GM13976 (cell line): ENCODE measurements at regions not wholly inside any gene's neighbourhood (a gene's known extent, or its start where the extent isn't known, plus 50 kb on each side); places are given as distances from the start of the nearest gene placed in this dataset.

ENCODE experiments used
- DNase-seq: peaks from one replicate; pipeline ENCODE4 v3.0.0; 2012; ENCODE audit warnings: low spot score
- in situ Hi-C: fragments of 300-500 bp; cut with MboI; formaldehyde crosslinking; loops from one replicate; pipeline ENCODE4 v1.12.0; 2022; ENCODE audit warnings: low sequenced_read_pairs, mixed read lengths, inconsistent platforms; ENCODE audit not compliant: unreplicated experiment
- TF ChIP-seq, protein P1 (sequence below): IDR thresholded peaks from 2 replicates; pipeline ENCODE4 v1.5.1; 2012; ENCODE audit warnings: borderline replicate concordance, mild to moderate bottlenecking; ENCODE audit not compliant: insufficient read depth; ENCODE audit errors: extremely low read depth, missing control alignments, control extremely low read depth

DNA sequence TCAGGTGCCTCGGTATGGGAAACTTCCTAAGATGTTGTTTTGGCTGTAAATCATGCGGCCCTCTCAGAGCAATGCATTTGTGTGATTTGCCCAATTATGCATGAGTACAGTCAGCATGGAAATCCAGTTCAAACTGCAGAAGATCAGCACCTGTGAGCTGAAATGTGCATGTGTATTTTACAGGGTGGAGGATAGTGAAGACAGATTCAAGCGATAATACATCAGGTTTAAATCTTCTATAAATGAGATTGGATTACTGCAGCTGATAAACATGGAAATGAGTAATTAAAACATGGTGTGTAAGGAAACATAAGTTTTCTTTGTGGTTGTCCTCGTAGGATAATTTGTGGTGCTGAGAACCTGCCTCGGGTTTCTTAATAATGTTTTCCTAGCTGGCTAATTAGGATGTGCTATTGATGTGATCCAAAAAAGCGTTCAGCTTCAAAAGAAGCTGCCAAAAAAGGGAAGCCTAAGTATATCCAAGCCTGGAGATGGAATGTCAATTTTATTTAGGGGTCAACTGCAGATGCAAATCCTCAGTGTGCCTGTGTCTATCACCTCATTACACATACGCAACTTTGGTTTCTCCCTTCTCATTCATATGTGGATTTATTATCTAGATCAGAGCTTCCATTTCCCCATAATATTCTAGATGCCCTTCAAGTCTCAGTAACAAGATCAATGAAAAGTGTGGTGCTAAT lies 117.1 kb upstream of the CCDC28A start:
- TF ChIP-seq, protein P1, sequence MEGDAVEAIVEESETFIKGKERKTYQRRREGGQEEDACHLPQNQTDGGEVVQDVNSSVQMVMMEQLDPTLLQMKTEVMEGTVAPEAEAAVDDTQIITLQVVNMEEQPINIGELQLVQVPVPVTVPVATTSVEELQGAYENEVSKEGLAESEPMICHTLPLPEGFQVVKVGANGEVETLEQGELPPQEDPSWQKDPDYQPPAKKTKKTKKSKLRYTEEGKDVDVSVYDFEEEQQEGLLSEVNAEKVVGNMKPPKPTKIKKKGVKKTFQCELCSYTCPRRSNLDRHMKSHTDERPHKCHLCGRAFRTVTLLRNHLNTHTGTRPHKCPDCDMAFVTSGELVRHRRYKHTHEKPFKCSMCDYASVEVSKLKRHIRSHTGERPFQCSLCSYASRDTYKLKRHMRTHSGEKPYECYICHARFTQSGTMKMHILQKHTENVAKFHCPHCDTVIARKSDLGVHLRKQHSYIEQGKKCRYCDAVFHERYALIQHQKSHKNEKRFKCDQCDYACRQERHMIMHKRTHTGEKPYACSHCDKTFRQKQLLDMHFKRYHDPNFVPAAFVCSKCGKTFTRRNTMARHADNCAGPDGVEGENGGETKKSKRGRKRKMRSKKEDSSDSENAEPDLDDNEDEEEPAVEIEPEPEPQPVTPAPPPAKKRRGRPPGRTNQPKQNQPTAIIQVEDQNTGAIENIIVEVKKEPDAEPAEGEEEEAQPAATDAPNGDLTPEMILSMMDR, result no peak
- DNase-seq, result no peak
- in situ Hi-C loops, result no loop called here

DNA sequence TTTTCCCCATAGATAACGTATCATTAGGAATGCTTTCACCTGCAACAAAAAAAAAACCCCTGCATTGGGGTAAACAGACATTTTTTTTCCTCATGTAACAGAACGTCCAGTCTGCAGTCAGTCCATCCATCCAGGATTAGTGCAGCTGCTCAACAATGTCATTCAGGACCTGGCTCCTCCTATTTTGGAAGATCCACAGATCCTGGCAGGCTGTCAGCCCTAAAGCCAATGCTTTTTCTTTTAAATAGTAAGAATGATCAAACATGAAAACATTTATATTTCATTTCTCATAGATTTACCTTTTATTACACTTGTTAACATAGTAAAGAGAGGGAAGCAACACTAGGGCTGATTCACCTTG lies 116.5 kb upstream of the CCDC28A start:
- TF ChIP-seq, protein P1, result no peak

DNA sequence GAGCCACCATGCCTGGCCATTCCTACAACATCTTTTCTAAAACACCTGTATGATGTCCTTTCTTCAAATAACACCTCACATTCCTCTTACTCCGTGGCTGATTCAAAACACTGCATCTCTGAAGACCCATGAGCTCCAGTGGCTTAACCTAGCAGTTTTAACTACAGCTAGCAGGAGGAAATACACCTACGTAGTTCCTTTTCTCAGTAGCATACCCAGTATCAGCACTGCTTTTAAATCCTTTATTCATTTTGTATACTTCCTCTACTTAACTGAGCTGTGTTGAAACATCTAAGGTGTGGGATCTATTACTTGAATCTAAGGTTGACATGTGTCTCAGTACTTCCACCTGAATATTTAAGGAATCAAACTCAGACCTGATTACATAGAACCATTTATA lies 113.6 kb upstream of the CCDC28A start:
- in situ Hi-C loops, result no loop called here
- TF ChIP-seq, protein P1, result no peak
- DNase-seq, result peak; percentile 32

More for the DNA sequence above, 116.5 kb upstream of the CCDC28A start:
- in situ Hi-C loops, result no loop called here
- no peak for DNase-seq

DNA sequence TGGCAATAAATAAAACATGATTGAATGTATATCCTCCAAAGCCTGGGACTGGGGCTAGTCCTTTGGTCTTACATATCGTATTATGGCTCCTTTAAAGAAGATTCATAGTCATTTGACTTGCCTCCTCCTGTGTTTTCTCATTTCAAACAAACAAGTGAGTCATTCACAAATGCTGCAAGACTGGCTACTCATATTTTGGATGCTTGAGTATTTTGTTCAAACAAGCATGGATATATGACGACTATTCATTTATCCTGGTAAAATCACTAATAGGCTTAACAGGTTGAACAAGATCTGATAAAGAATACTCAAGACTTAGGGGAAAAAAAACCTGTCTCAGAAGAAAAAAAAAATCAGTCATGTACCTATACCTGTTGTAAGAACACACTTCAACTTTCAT lies 111.1 kb upstream of the CCDC28A start:
- TF ChIP-seq, protein P1, result no peak
- in situ Hi-C loops, result no loop called here
- DNase-seq, result no peak

DNA sequence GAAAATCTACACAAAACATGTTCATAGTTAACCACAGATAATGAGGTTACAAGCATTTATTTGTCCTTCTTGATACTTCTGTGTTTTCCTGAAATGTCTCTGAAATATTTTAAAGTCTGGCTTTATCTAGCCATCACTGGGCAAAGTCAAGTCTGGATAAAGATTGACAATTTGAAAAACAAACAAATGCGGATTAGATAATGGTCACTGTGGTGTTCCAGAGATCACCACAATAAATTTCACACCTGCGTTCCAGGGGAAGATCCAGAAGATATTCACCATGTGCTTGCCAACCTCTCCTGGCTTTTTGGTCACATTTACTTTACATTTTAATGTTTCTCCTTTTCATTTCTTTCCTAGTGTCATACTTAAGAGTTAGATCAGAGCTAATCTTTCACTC lies 109.7 kb upstream of the CCDC28A start:
- TF ChIP-seq, protein P1, result no peak
- no peak for DNase-seq
- in situ Hi-C loops, result no loop called here

DNA sequence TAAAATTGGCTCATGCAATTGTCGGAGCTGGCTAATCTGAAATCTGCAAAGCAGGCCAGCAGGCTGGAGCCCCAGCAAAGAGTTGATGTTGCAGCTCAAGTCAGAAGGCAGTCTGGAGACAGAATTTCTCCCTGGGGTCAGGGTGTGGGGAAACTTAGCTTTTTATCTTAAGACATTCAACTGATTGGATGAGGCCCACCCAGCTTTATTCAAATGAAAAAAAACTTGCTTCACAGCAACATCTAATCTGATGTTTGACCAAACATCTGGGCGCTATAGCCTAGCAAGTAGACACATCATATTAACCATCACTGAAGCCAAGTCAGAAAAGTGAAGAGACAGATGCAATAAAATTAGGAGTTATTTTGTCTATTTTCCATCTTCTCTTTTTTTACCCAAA lies 108.8 kb upstream of the CCDC28A start:
- in situ Hi-C loops, result no loop called here
- TF ChIP-seq, protein P1, result no peak
- no peak for DNase-seq
